ENCODE measurements at regions not wholly inside any gene's neighbourhood (a gene's known extent, or its start where the extent isn't known, plus 50 kb on each side); places are given as distances from the start of the nearest gene placed in this dataset.

- CTCF ChIA-PET: no interaction called here
- Histone ChIP-seq H3K36me3 (ENCODE audit: control insufficient read depth, insufficient read depth, low read length) (no peaks in the 10 kb centered on the region), H3K27me3 (replicated peaks; ENCODE audit: control insufficient read depth, insufficient read depth, low read length) (no peaks in the 10 kb centered on the region), H3K4me1 (peaks cover 6% of the 10 kb centered on the region; the same call in 1 of the 2 replicates), H3K9me3 (peaks cover 5% of the 10 kb centered on the region; the same call in 1 of the 2 replicates), H3K4me3 (ENCODE audit: low read depth, low read length) (no peak overlapping the region)
- Mint-ChIP-seq H3K9me3 (ENCODE audit: unreplicated experiment) (peaks cover 21% of the 10 kb centered on the region), H3K27ac (ENCODE audit: unreplicated experiment) (no peak overlapping the region), H3K36me3 (ENCODE audit: insufficient read depth, unreplicated experiment) (no peaks in the 10 kb centered on the region), H3K27me3 (ENCODE audit: insufficient read depth, unreplicated experiment) (no peaks in the 10 kb centered on the region), H3K4me3 (ENCODE audit: unreplicated experiment) (no peak overlapping the region), H3K4me1 (ENCODE audit: low read depth, unreplicated experiment) (peaks cover 26% of the 10 kb centered on the region)
- POLR2A ChIA-PET: no interaction called here
- no peak for TF ChIP-seq CTCF (IDR thresholded peaks at IDR 0.05; ENCODE audit: insufficient read depth in 1 of 2, low read depth in 1 of 2, low read length in 1 of 2, severe bottlenecking in 1 of 2, unreplicated experiment in 1 of 2)
- BruUV-seq (replicated peaks): no TSS peak
- DNase-seq: no peak
- intact Hi-C loops (cut with micrococcal nuclease; ENCODE audit: unreplicated experiment): no loop called here
These were observed 1727.8 kb downstream of the ARAP2 start for GRCh38 chr4:34516524-34516923.

- no peaks in the 10 kb centered on the region for H3K9me3 Mint-ChIP-seq (ENCODE audit: unreplicated experiment)
- H3K36me3 Mint-ChIP-seq (ENCODE audit: insufficient read depth, unreplicated experiment): no peaks in the 10 kb centered on the region
- H3K27ac Mint-ChIP-seq (ENCODE audit: unreplicated experiment): no peak overlapping the region
- no peak overlapping the region for H3K4me3 Mint-ChIP-seq (ENCODE audit: unreplicated experiment)
- H3K27me3 Mint-ChIP-seq (ENCODE audit: insufficient read depth, unreplicated experiment): no peaks in the 10 kb centered on the region
- ChIA-PET POLR2A (no interaction called here), CTCF (no interaction called here)
- no peaks in the 10 kb centered on the region for H3K4me1 ChIP-seq
- no peak for DNase-seq
- H3K4me3 ChIP-seq (ENCODE audit: low read depth, low read length): no peak overlapping the region
- TF ChIP-seq CTCF (IDR thresholded peaks at IDR 0.05; ENCODE audit: insufficient read depth in 1 of 2, low read depth in 1 of 2, low read length in 1 of 2, severe bottlenecking in 1 of 2, unreplicated experiment in 1 of 2): no peak
- no peaks in the 10 kb centered on the region for H3K9me3 ChIP-seq
- H3K27me3 ChIP-seq (replicated peaks; ENCODE audit: control insufficient read depth, insufficient read depth, low read length): no peaks in the 10 kb centered on the region
- BruUV-seq (replicated peaks): no TSS peak
- H3K4me1 Mint-ChIP-seq (ENCODE audit: low read depth, unreplicated experiment): no peaks in the 10 kb centered on the region
- intact Hi-C loops (cut with micrococcal nuclease; ENCODE audit: unreplicated experiment): no loop called here
- no peaks in the 10 kb centered on the region for H3K36me3 ChIP-seq (ENCODE audit: control insufficient read depth, insufficient read depth, low read length)
These were observed 1709.4 kb downstream of the ARAP2 start for GRCh38 chr4:34534916-34535315.

DNA sequence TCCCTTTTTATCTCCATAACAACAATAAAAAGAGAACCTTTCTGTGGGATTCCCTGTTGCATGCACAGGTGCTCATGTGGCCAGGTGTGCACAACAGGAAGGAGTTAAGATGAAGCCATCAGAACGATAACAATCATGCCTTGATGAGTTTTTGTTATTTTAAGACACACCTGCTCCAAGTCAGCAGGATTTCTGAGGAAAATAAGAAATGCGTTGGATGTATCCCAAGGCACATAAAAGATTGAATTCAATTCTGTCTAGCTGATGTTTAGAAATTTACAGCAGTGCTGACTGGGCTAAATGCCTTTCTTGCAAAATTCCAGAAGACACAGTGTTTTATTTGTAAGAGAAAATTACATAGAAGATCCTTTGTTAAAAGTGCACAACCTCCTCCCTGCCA is 1678.2 kb downstream of the ARAP2 start:
- no peak for DNase-seq
- Mint-ChIP-seq H3K4me1 (ENCODE audit: low read depth, unreplicated experiment) (no peaks in the 10 kb centered on the region), H3K27me3 (ENCODE audit: insufficient read depth, unreplicated experiment) (no peaks in the 10 kb centered on the region), H3K27ac (ENCODE audit: unreplicated experiment) (no peak overlapping the region), H3K36me3 (ENCODE audit: insufficient read depth, unreplicated experiment) (no peaks in the 10 kb centered on the region), H3K9me3 (ENCODE audit: unreplicated experiment) (no peaks in the 10 kb centered on the region), H3K4me3 (ENCODE audit: unreplicated experiment) (no peak overlapping the region)
- H3K4me3 ChIP-seq (ENCODE audit: low read depth, low read length): no peak overlapping the region
- POLR2A ChIA-PET: no interaction called here
- H3K27me3 ChIP-seq (replicated peaks; ENCODE audit: control insufficient read depth, insufficient read depth, low read length): no peaks in the 10 kb centered on the region
- H3K36me3 ChIP-seq (ENCODE audit: control insufficient read depth, insufficient read depth, low read length): no peaks in the 10 kb centered on the region
- no peak for TF ChIP-seq CTCF (IDR thresholded peaks at IDR 0.05; ENCODE audit: insufficient read depth in 1 of 2, low read depth in 1 of 2, low read length in 1 of 2, severe bottlenecking in 1 of 2, unreplicated experiment in 1 of 2)
- no peaks in the 10 kb centered on the region for H3K4me1 ChIP-seq
- CTCF ChIA-PET: no interaction called here
- no TSS peak for BruUV-seq (replicated peaks)
- intact Hi-C loops (cut with micrococcal nuclease; ENCODE audit: unreplicated experiment): no loop called here
- no peaks in the 10 kb centered on the region for H3K9me3 ChIP-seq

Measured in Caco-2 (cell line).